ENCODE measurements at regions not wholly inside any gene's neighbourhood (a gene's known extent, or its start where the extent isn't known, plus 50 kb on each side); places are given as distances from the start of the nearest gene placed in this dataset.

GRCh38 chr2:66334237-66335029 lies 100.5 kb upstream of the MEIS1 start:
- no peak for TF ChIP-seq EZH2 (IDR thresholded peaks at IDR 0.05; ENCODE audit: borderline replicate concordance, insufficient read depth, low read depth, low read length, poor library complexity, severe bottlenecking)
- no peak for TF ChIP-seq CTCF (IDR thresholded peaks at IDR 0.05)

All from B cell (primary cell).